ENCODE measurements at regions not wholly inside any gene's neighbourhood (a gene's known extent, or its start where the extent isn't known, plus 50 kb on each side); places are given as distances from the start of the nearest gene placed in this dataset.

- Histone ChIP-seq H3K27me3 (no peaks in the 10 kb centered on the region), H3K27ac (no peak overlapping the region), H3K4me1 (no peaks in the 10 kb centered on the region), H3K4me3 (no peak overlapping the region), H3K9me3 (no peaks in the 10 kb centered on the region), H3K36me3 (no peaks in the 10 kb centered on the region)
- intact Hi-C loops (cut with DNase I): no loop called here
- TF ChIP-seq POLR2A (IDR thresholded peaks at IDR 0.05) (no peak), CTCF (IDR thresholded peaks at IDR 0.05) (peak; percentile 33 to 51 (median 46))
- no peak for DNase-seq
- ATAC-seq: peak in 3 of 4 donors; percentile 45 to 68 (median 53)
- WGBS (ENCODE audit: insufficient coverage, low coverage, low lambda C conversion rate, missing lambda C conversion rate): 23% methylated on average over 5 of the region's 5 CpGs
Observed at GRCh38 chr4:65007841-65008439, 598.7 kb upstream of the TECRL start.

- H3K27me3 ChIP-seq: no peaks in the 10 kb centered on the region
- ATAC-seq (no peak), DNase-seq (no peak)
- no peaks in the 10 kb centered on the region for H3K9me3 ChIP-seq
- H3K4me3 ChIP-seq: no peak overlapping the region
- TF ChIP-seq CTCF (IDR thresholded peaks at IDR 0.05): no peak
- TF ChIP-seq POLR2A (IDR thresholded peaks at IDR 0.05): no peak
- intact Hi-C loops (cut with DNase I): no loop called here
- no peaks in the 10 kb centered on the region for H3K36me3 ChIP-seq
- no peaks in the 10 kb centered on the region for H3K4me1 ChIP-seq
- no peak overlapping the region for H3K27ac ChIP-seq
Observed at GRCh38 chr4:64975177-64975576, 565.9 kb upstream of the TECRL start.

- no peaks in the 10 kb centered on the region for H3K36me3 ChIP-seq
- H3K4me1 ChIP-seq: no peaks in the 10 kb centered on the region
- DNase-seq (no peak), ATAC-seq (no peak)
- WGBS (ENCODE audit: insufficient coverage, low coverage, low lambda C conversion rate, missing lambda C conversion rate): 8% methylated on average over 2 of the region's 3 CpGs
- TF ChIP-seq POLR2A (IDR thresholded peaks at IDR 0.05): no peak
- TF ChIP-seq CTCF (IDR thresholded peaks at IDR 0.05): no peak
- H3K9me3 ChIP-seq: no peaks in the 10 kb centered on the region
- no peak overlapping the region for H3K4me3 ChIP-seq
- H3K27me3 ChIP-seq: no peaks in the 10 kb centered on the region
- intact Hi-C loops (cut with DNase I): no loop called here
- H3K27ac ChIP-seq: no peak overlapping the region
Observed at GRCh38 chr4:64969081-64969480, 559.8 kb upstream of the TECRL start.

GRCh38 chr4:64967286-64967685 lies 558.0 kb upstream of the TECRL start:
- no peaks in the 10 kb centered on the region for H3K27me3 ChIP-seq
- no peak overlapping the region for H3K27ac ChIP-seq
- no peaks in the 10 kb centered on the region for H3K36me3 ChIP-seq
- H3K9me3 ChIP-seq: no peaks in the 10 kb centered on the region
- no peak for TF ChIP-seq CTCF (IDR thresholded peaks at IDR 0.05)
- ATAC-seq (no peak), DNase-seq (no peak)
- WGBS (ENCODE audit: insufficient coverage, low coverage, low lambda C conversion rate, missing lambda C conversion rate): 29% methylated on average over 2 of the region's 2 CpGs
- no peak overlapping the region for H3K4me3 ChIP-seq
- intact Hi-C loops (cut with DNase I): no loop called here
- H3K4me1 ChIP-seq: no peaks in the 10 kb centered on the region

- H3K36me3 ChIP-seq: no peaks in the 10 kb centered on the region
- no peak overlapping the region for H3K27ac ChIP-seq
- TF ChIP-seq CTCF (IDR thresholded peaks at IDR 0.05): no peak
- no peak for TF ChIP-seq POLR2A (IDR thresholded peaks at IDR 0.05)
- intact Hi-C loops (cut with DNase I): no loop called here
- no peaks in the 10 kb centered on the region for H3K9me3 ChIP-seq
- WGBS (ENCODE audit: insufficient coverage, low coverage, low lambda C conversion rate, missing lambda C conversion rate): 44% methylated on average over 4 of the region's 4 CpGs
- H3K4me1 ChIP-seq: no peaks in the 10 kb centered on the region
- H3K27me3 ChIP-seq: no peaks in the 10 kb centered on the region
- ATAC-seq (no peak), DNase-seq (no peak)
- no peak overlapping the region for H3K4me3 ChIP-seq
Observed at GRCh38 chr4:64960516-64960915, 551.3 kb upstream of the TECRL start.

Measured in right lobe of liver (tissue), 6 donors.